Mammary epithelial cell (primary cell): ENCODE measurements at regions not wholly inside any gene's neighbourhood (a gene's known extent, or its start where the extent isn't known, plus 50 kb on each side); places are given as distances from the start of the nearest gene placed in this dataset.

ENCODE experiments used
- EZH2 ChIP-seq: IDR thresholded peaks from 2 replicates; pipeline ENCODE4 v1.6.1; 2012; ENCODE audit warnings: low read length, inconsistent platforms, borderline replicate concordance
- TF ChIP-seq, protein P1 (sequence below), 2 donors: IDR thresholded peaks in 1 of 2; conservative IDR thresholded peaks in 1 of 2; 2 replicates each; pipeline ENCODE4 v1.5.1; 2011 to 2012; ENCODE audit warnings: inconsistent platforms in 2 of 2, low read length in 2 of 2, mild to moderate bottlenecking in 2 of 2, control low read depth in 1 of 2, low read depth in 1 of 2; ENCODE audit not compliant: insufficient read depth in 1 of 2; ENCODE audit errors: extremely low read depth in 1 of 2

DNA sequence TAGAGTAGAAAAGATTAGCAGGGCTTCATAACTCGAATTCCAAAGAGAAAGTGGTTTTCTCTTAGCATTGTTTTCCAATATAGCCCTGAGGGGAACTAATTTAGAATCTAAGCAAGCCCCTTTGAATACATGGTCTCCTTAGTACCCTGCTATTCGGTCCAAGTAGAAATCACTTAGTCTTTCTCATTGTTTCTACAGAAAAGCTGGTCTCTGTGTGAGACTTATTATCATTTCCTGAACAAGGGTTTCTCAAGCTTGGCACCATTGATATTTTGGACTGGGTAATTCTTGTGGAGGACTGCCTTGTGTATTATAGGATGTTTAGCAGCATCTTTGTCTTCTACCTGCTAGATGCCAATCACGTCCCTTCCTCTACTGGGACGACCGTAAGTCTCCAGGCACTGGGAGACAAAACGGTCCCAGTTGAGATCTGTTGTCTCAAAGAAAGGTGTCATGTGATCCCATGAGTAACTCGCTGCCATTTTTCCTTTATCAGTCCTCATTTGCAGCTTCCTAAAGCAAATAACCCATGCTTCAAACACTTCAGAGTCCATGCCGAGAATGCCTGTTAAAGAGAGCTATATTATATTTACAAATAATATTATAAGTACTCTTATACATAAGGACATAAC, 230.7 kb upstream of the SLCO3A1 start:
- TF ChIP-seq EZH2: no peak
- TF ChIP-seq, protein P1, sequence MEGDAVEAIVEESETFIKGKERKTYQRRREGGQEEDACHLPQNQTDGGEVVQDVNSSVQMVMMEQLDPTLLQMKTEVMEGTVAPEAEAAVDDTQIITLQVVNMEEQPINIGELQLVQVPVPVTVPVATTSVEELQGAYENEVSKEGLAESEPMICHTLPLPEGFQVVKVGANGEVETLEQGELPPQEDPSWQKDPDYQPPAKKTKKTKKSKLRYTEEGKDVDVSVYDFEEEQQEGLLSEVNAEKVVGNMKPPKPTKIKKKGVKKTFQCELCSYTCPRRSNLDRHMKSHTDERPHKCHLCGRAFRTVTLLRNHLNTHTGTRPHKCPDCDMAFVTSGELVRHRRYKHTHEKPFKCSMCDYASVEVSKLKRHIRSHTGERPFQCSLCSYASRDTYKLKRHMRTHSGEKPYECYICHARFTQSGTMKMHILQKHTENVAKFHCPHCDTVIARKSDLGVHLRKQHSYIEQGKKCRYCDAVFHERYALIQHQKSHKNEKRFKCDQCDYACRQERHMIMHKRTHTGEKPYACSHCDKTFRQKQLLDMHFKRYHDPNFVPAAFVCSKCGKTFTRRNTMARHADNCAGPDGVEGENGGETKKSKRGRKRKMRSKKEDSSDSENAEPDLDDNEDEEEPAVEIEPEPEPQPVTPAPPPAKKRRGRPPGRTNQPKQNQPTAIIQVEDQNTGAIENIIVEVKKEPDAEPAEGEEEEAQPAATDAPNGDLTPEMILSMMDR (conservative IDR thresholded peaks at IDR 0.05 in 1 of 2, IDR thresholded peaks at IDR 0.05 in 1 of 2; ENCODE audit: extremely low read depth in 1 of 2, insufficient read depth in 1 of 2, low read depth in 1 of 2, low read length in 2 of 2): no peak
